Mesodermal cell (in vitro differentiated cells): ENCODE measurements at regions not wholly inside any gene's neighbourhood (a gene's known extent, or its start where the extent isn't known, plus 50 kb on each side); places are given as distances from the start of the nearest gene placed in this dataset.

Experiments used
- H3K27ac ChIP-seq: 2 replicates; pipeline ENCODE4 v1.7.0; 2013; ENCODE audit warnings: mild to moderate bottlenecking, low read depth, low read length, moderate library complexity; ENCODE audit not compliant: severe bottlenecking
- H3K36me3 ChIP-seq: 2 replicates; pipeline ENCODE4 v1.7.1; 2013; ENCODE audit warnings: mild to moderate bottlenecking, low read length, moderate library complexity; ENCODE audit not compliant: control insufficient read depth, insufficient read depth
- H3K4me1 ChIP-seq: one replicate; pipeline ENCODE4 v1.7.1; 2013; ENCODE audit warnings: mild to moderate bottlenecking, low read length; ENCODE audit not compliant: insufficient read depth, control insufficient read depth, poor library complexity, severe bottlenecking
- H3K4me3 ChIP-seq: 2 replicates; pipeline ENCODE4 v1.7.0; 2013; ENCODE audit warnings: low read length, control low read depth, mild to moderate bottlenecking; ENCODE audit not compliant: insufficient read depth, poor library complexity, severe bottlenecking; ENCODE audit errors: extremely low read depth
- H3K9me3 ChIP-seq: 2 replicates; pipeline ENCODE4 v1.7.1; 2013; ENCODE audit warnings: mild to moderate bottlenecking, low read length, moderate library complexity; ENCODE audit not compliant: control insufficient read depth
- WGBS, 2 experiments: methylation state at CpG; one replicate each; pipeline ENCODE4 v1.1.5; 2013; ENCODE audit warnings: missing lambda C conversion rate in 2 of 2; ENCODE audit not compliant: insufficient coverage in 2 of 2; 5-methylcytosine and 5-hydroxymethylcytosine counted together

- Histone ChIP-seq H3K27ac (no peak overlapping the region), H3K4me3 (no peak overlapping the region), H3K9me3 (no peaks in the 10 kb centered on the region), H3K36me3 (no peaks in the 10 kb centered on the region), H3K4me1 (peaks cover 14% of the 10 kb centered on the region)
- no CpG with 5 or more reads among the region's 2 CpGs for WGBS, 2 experiments
These were observed 59.6 kb downstream of the ARL6IP4 start for GRCh38 chr12:123040106-123040505.

DNA sequence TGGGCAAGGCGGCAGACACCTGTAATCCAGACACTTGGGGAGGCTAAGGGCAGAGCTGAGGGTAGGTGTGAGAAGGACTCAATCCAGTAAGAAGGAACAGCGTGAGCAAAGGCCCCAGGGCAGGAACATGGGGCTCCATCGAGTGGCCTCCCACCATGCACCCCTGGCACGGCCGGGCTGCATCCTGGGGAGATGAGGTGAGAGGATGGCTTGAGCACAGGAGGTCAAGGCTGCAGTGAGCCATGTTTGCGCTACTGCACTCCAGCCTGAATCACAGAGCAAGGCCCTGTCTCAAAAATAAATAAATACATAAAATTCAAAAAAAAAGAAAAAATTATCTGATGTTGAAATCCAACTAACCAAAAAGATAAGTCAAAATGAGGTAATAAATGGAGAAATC is 58.5 kb downstream of the ARL6IP4 start:
- H3K27ac ChIP-seq = no peak overlapping the region
- 100% methylated on average over 2 to 5 of the region's 6 CpGs for WGBS, 2 experiments
- H3K4me3 ChIP-seq = no peak overlapping the region

DNA sequence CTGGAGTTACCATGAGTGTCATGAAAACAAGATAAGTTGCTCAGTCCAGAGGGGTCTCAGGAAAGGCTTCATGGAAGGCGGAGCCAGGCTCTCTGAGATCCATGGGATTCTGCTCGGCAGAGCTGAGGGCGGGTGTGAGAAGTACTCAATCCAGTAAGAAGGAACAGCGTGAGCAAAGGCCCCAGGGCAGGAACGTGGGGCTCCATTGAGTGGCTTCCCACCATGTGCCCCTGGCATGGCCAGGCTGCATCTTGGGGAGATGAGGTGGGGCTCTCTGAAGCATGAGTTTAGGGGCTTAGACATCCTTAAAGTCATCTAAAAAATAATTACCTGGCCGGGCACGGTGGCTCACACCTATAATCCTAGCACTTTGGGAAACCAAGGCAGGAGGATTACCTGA is 58.0 kb downstream of the ARL6IP4 start:
- H3K4me1 ChIP-seq = peaks cover 6% of the 10 kb centered on the region
- H3K9me3 ChIP-seq = no peaks in the 10 kb centered on the region
- 92% methylated on average over 7 of the region's 7 CpGs for WGBS, 2 experiments
- no peak overlapping the region for H3K4me3 ChIP-seq
- H3K36me3 ChIP-seq = no peaks in the 10 kb centered on the region
- H3K27ac ChIP-seq = no peak overlapping the region

More for the DNA sequence above, 58.5 kb downstream of the ARL6IP4 start:
- Histone ChIP-seq H3K9me3 (no peaks in the 10 kb centered on the region), H3K36me3 (no peaks in the 10 kb centered on the region), H3K4me1 (peaks cover 10% of the 10 kb centered on the region)

DNA sequence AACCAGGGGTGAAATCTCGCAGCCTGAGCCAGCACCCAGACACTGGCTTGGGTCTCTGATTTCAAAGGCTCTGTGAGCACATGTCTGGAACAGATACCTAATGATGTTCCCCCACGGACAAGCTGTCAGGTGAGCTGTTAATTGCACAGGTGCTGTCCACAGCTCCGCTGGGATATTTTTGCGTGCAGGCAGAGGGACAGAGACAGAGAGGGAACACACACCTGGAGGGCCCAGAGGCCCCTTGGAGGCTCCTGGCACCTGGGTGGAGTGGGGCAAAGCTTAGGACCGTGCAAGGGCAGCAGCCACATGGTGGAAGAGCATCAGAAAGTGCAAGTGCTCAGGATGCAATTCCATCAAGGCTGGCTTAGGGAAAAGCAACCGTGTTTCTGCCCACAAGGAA is 57.3 kb downstream of the ARL6IP4 start:
- peaks cover 5% of the 10 kb centered on the region for H3K36me3 ChIP-seq
- H3K27ac ChIP-seq = no peak overlapping the region
- H3K9me3 ChIP-seq = no peaks in the 10 kb centered on the region
- 95 to 98% methylated on average over 6 of the region's 6 CpGs for WGBS, 2 experiments
- peaks cover 3% of the 10 kb centered on the region for H3K4me1 ChIP-seq
- no peak overlapping the region for H3K4me3 ChIP-seq

GRCh38 chr12:123036466-123037285 is 56.2 kb downstream of the ARL6IP4 start:
- peaks cover 10% of the 10 kb centered on the region for H3K36me3 ChIP-seq
- H3K9me3 ChIP-seq = no peaks in the 10 kb centered on the region
- H3K4me1 ChIP-seq = peaks cover 3% of the 10 kb centered on the region
- WGBS, 2 experiments = 95 to 96% methylated on average over 4 of the region's 4 CpGs
- no peak overlapping the region for H3K4me3 ChIP-seq
- no peak overlapping the region for H3K27ac ChIP-seq

- no peak overlapping the region for H3K4me3 ChIP-seq
- 88 to 92% methylated on average over 5 of the region's 5 CpGs for WGBS, 2 experiments
- H3K27ac ChIP-seq = no peak overlapping the region
- H3K9me3 ChIP-seq = no peaks in the 10 kb centered on the region
- H3K36me3 ChIP-seq = peaks cover 10% of the 10 kb centered on the region
- peaks cover 3% of the 10 kb centered on the region for H3K4me1 ChIP-seq
These were observed 55.4 kb downstream of the ARL6IP4 start for GRCh38 chr12:123035841-123036240.

DNA sequence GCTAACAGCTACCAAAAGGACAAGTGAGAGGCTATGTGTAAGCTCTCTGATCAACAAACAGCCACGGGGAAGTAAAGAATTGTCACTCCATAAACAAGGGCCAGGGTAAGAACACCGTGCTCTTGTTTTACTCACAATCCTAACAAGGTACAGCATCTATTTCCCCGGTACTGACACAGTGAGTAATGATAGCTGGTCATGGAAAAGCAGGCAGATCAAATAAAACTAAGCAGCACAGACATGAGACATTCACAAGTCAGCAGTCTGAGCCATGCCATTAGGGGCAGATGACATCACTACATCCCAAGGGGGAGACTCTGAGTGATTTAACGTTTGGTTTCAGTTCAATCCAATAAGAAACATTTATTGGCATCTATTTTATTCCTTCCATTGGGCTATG is 54.4 kb downstream of the ARL6IP4 start:
- 100% methylated on average over 1 of the region's 4 CpGs; no CpG with 5 or more reads in 1 of the 2 experiments for WGBS, 2 experiments
- Histone ChIP-seq H3K9me3 (no peaks in the 10 kb centered on the region), H3K36me3 (peaks cover 10% of the 10 kb centered on the region), H3K27ac (no peak overlapping the region), H3K4me3 (no peak overlapping the region), H3K4me1 (peaks cover 3% of the 10 kb centered on the region)

DNA sequence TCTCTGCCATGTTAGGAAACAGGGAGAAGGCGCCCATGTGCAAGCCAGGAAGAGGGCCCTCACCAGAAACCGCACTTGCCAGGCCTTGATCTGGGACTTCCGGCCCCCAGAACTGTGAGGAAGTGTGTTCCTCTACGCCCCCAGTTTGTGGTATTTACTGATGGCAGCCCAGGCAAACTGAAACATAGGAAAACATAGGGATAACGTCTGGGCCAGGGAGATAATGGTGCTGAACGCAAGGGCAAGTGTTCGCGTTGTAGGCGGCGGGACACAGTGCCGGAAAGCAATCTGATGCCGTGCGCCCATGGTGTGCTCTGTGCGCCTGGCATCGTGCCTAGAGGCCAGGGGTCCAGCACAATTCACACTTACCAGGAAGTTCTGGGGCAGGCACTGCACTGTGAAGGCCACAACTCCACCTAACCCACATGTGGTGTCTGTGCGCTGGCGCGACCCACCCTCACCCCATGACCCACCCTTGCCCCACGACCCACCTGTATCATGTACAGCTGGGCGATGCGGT is 53.6 kb downstream of the ARL6IP4 start:
- H3K9me3 ChIP-seq = no peaks in the 10 kb centered on the region
- peaks cover 10% of the 10 kb centered on the region for H3K36me3 ChIP-seq
- no peak overlapping the region for H3K27ac ChIP-seq
- peaks cover 3% of the 10 kb centered on the region for H3K4me1 ChIP-seq
- no peak overlapping the region for H3K4me3 ChIP-seq
- WGBS, 2 experiments = 94% methylated on average over 21 of the region's 21 CpGs

GRCh38 chr12:123033392-123034021 is 53.0 kb downstream of the ARL6IP4 start:
- Histone ChIP-seq H3K27ac (no peak overlapping the region), H3K9me3 (no peaks in the 10 kb centered on the region), H3K36me3 (peaks cover 10% of the 10 kb centered on the region), H3K4me3 (no peak overlapping the region), H3K4me1 (peaks cover 3% of the 10 kb centered on the region)
- 94 to 100% methylated on average over 2 to 3 of the region's 3 CpGs for WGBS, 2 experiments

DNA sequence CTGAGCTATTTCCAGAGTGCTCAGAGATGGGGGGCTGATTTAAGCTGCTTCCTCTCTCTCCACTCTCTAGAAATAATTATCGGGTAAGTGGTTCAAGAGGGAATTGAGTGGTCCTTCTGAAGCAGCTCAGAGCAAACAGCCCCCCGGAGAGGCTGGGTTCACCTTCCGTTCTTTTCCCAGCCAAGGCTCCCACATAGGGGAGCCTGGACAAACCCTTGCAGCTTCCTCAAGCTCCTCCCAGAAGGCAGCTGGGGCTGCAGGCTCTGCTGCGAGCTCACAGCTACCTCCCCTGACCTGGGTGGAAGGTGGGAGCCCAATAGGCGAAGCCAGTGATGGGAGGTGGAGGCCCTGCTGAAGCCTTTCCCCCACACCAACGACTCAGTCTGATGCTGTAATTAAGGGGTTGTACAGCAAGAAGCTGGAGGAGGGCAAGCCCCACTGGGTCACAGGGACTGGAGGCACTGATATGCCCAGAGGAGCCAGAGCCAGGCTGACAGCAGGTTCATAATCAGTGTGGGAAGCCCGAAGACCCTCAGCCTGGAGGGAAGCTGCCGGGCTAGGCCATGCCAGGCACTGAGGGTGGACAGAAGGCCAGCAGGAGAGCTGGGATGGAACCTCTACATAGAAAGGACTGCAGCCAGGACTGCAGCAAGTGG is 52.4 kb downstream of the ARL6IP4 start:
- 81 to 90% methylated on average over 5 of the region's 8 CpGs for WGBS, 2 experiments
- H3K36me3 ChIP-seq = peaks cover 10% of the 10 kb centered on the region
- H3K27ac ChIP-seq = no peak overlapping the region
- H3K4me3 ChIP-seq = no peak overlapping the region
- H3K9me3 ChIP-seq = no peaks in the 10 kb centered on the region
- peaks cover 3% of the 10 kb centered on the region for H3K4me1 ChIP-seq
